A549 (cell line): ENCODE measurements at regions not wholly inside any gene's neighbourhood (a gene's known extent, or its start where the extent isn't known, plus 50 kb on each side); places are given as distances from the start of the nearest gene placed in this dataset.

Experiments used
- CEBPB ChIP-seq, 2 experiments: fragments of >200 bp in 1 of 2; sonication (Bioruptor Twin) in 1 of 2; formaldehyde crosslinking in 1 of 2; IDR thresholded peaks; 2 replicates each; pipeline ENCODE4 v1.6.1; 2012 to 2016
- ESRRA ChIP-seq: fragments of 150-350 bp; IDR thresholded peaks from 2 replicates; pipeline ENCODE4 v1.6.1; 2014; ENCODE audit warnings: mild to moderate bottlenecking, low read length, borderline replicate concordance
- RARB ChIP-seq: fragments of 250-450 bp; sonication (Bioruptor Pico); IDR thresholded peaks from 2 replicates; pipeline ENCODE4 v1.8.0; 2021; ENCODE audit warnings: mild to moderate bottlenecking, moderate library complexity
- TF ChIP-seq, protein P1 (sequence below): fragments of >200 bp; sonication (Bioruptor Twin); formaldehyde crosslinking; IDR thresholded peaks from 3 replicates; pipeline ENCODE4 v1.5.1; 2016

DNA sequence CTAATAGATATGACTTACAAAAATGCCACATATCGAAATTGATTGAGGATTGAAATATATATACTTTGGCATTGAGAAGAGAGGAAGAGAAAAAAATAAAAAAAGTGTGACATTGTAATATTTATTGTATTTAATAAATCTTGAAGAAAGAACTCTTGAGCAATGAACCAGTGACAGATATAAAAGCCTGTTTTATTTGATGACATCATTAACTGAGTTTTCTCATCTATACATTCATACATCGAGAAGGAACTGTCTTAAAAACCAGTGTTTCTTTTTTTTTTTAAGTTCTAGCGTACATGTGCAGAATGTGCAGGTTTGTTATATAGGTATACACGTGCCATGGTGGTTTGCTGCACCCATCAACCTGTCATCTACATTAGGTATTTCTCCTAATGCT is 368.2 kb downstream of the SNAPC1 start:
- TF ChIP-seq, protein P1, sequence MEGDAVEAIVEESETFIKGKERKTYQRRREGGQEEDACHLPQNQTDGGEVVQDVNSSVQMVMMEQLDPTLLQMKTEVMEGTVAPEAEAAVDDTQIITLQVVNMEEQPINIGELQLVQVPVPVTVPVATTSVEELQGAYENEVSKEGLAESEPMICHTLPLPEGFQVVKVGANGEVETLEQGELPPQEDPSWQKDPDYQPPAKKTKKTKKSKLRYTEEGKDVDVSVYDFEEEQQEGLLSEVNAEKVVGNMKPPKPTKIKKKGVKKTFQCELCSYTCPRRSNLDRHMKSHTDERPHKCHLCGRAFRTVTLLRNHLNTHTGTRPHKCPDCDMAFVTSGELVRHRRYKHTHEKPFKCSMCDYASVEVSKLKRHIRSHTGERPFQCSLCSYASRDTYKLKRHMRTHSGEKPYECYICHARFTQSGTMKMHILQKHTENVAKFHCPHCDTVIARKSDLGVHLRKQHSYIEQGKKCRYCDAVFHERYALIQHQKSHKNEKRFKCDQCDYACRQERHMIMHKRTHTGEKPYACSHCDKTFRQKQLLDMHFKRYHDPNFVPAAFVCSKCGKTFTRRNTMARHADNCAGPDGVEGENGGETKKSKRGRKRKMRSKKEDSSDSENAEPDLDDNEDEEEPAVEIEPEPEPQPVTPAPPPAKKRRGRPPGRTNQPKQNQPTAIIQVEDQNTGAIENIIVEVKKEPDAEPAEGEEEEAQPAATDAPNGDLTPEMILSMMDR, result no peak
- no peak for TF ChIP-seq CEBPB (IDR thresholded peaks at IDR 0.05)
- no peak for TF ChIP-seq ESRRA
- TF ChIP-seq RARB (CRISPR knock-in tag), result no peak
